HL-60 (cell line): ENCODE measurements at regions not wholly inside any gene's neighbourhood (a gene's known extent, or its start where the extent isn't known, plus 50 kb on each side); places are given as distances from the start of the nearest gene placed in this dataset.

Source experiments
- CTCF ChIP-seq: IDR thresholded peaks from one replicate; pipeline ENCODE4 v1.5.1; 2011; ENCODE audit warnings: low read length, control low read depth, inconsistent platforms; ENCODE audit not compliant: insufficient read depth
- POLR2AphosphoS5 ChIP-seq: IDR thresholded peaks from 2 replicates; pipeline ENCODE4 v1.6.1; 2012; ENCODE audit warnings: low read depth

GRCh38 chr3:18513091-18513490, 88.0 kb upstream of the SATB1 start:
- TF ChIP-seq POLR2AphosphoS5 = no peak
- no peak for TF ChIP-seq CTCF
